Hindlimb muscle (tissue), 1 donor: ENCODE measurements at regions not wholly inside any gene's neighbourhood (a gene's known extent, or its start where the extent isn't known, plus 50 kb on each side); places are given as distances from the start of the nearest gene placed in this dataset.
A peak's percentile ranks its signal among the peaks of the same experiment; 100 is the strongest.
"Not testable (repeated sequence)": the region's sequence is repeated elsewhere in the genome, so short reads cannot be mapped to it uniquely, and the experiment has no call there.

ENCODE experiments used
- DNase-seq: peaks from one replicate; pipeline ENCODE4 v3.0.0-alpha.2; 2013

DNA sequence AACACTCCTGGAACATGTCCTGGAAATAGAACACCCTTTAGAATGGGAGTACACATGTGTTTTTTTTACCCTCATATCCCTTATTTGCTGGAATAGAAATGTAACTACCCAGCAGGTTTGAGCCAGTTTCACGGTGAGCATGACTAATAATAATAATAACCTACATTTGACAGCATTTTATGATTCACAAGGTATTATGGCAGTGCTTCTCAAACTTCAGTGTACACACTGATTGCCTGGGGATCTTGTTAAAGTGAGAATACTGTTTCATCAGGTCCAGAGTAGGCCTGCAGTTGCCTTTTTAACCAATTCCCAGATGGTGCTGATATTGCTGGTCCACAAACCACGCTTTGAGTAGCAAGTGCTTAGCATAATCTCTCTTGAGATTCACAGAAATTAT lies 63.9 kb downstream of the NFKBIZ start:
- no peak for DNase-seq

DNA sequence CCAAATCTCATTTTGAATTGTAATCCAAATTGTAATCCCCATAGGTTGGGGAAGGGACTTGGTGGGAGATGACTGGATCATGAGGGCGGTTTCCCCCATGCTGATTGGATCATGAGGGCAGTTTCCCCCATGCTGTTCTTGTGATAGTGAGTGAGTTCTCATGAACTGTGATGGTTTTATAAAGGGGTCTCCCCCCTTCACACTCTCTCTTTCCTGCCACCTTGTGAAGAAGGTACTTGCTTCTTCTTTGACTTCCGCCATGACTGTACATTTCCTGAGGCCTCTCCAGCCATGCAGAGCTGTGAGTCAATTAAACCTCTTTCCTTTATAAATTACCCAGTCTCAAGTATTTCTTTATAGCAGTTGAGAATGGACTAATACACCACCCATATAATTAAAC lies 68.4 kb downstream of the NFKBIZ start:
- not testable (repeated sequence) for DNase-seq

DNA sequence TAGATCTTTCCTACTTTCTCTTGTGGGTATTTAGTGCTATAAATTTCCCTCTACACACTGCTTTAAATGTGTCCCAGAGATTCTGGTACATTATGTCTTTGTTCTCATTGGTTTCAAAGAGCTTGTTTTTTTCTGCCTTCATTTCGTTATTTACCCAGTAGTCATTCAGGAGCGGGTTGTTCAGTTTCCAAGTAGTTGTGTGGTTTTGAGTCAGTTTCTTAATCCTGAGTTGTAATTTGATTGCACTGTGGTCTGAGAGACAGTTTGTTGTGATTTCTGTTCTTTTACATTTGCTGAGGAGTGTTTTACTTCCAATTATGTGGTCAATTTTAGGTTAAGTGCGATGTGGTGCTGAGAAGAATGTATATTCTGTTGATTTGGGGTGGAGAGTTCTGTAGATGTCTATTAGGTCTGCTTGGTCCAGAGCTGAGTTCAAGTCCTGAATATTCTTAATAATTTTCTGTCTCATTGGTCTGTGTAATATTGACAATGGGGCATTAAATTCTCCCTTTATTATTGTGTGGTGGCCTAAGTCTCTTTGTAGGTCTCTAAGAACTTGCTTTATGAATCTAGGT lies 72.9 kb downstream of the NFKBIZ start:
- not testable (repeated sequence) for DNase-seq

DNA sequence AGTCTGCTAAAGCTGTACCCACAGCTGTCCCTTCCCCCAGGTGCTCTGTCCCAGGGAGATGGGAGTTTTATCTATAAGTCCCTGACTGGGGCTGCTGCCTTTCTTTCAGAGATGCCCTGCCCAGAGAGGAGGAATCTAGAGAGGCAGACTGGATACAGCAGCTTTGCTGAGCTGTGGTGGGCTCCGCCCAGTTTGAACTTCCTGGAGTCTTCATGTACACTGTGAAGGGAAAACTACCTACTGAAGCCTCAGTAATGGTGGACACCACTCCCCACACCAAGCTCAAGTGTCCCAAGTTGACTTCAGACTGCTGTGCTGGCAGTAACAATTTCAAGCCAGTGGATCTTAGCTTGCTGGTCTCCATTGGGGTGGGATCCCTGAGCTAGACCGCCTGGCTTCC lies 75.3 kb downstream of the NFKBIZ start:
- not testable (repeated sequence) for DNase-seq

DNA sequence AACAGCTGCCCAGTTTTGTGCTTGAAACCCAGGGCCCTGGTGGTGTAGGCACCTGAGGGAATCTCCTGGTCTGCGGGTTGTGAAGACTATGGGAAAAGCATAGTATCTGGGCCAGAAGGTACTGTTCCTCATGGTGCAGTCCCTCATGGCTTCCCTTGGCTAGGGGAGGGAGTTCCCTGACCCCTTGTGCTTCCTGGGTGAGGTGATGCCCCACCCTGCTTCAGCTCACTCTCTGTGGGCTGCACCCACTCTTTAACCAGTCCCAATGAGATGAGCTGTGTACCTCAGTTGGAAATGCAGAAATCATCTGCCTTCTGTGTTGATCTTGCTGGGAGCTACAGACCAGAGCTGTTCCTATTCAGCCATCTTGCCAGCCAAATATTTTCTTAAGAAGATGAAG lies 75.8 kb downstream of the NFKBIZ start:
- not testable (repeated sequence) for DNase-seq

DNA sequence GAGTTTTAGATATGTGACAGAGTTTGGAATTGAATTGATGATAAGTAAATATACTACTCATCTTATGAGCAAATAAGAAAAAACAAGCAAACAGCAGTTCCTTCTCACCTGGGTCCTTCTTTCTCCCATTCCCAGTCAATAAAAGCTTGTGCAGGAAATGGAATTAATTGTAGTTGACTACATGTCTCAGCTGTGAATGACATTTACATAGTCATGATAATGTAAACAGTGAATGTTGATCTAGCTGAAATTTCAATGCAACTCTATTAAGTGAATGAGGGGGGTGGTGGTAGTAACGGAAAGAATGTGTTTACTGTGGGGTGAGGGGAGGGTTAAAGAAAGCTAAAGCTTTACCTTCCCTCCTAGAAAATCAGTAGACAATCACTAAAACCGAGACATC lies 76.2 kb downstream of the NFKBIZ start:
- no peak for DNase-seq

DNA sequence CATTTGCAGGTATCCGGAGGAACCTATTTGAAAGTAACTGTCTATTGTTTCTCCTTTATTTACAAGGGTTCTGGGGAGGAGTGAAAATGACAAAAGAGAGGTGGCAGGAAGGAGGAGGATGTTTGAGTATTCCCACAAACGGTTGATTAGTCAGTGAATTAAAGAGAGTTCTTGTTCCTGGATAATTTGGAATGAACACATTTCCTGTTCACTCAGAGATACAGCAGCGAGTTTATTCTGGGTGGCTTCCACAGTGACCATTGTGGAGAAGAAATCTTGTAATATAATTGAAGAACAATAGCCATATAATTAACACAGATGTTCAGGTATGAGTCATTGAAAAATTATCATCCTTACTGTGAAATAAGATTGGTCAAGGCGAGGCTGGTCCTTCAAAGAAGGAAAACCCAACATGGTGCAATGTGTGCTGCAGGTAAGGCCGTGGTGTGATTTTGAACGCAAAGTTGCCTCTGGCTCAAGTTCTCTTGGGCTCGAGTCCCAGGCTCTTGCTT lies 77.3 kb downstream of the NFKBIZ start:
- DNase-seq, result no peak

DNA sequence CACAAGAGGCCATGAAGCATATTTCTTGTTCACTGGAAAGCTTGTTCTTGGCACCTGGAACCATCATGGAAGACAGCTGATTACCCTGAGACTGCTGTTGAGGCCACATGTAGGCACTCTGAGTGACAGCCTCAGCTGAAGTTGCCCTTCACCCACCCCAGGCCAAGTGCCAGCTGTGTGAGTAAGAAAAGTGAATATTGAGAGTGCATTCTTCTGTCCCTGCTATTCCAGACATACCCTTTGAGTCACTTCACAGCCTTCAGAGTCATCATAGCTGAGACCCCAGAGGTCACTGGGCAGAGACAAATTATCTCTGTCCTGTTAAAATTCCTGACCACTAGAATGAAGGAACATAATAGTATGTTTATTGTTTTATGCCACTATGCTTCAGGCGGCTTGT lies 79.6 kb downstream of the NFKBIZ start:
- no peak for DNase-seq

DNA sequence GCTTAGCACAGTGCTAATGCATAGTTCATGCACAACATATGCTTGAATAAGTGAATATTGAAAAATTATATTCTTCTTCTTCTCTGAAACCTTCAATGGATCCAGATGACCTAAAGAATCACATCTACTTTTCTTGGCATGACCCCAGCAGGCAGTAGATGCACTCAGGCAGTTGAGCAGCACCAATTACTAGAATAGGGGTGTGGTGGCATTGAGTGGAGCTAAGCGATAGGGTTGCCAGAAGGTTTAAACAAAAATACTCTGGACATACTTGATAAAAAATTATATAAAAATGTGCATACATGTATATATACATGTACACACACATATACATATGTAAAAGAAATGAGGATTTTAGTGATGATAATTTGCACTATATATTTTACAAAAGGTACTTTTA lies 81.8 kb downstream of the NFKBIZ start:
- DNase-seq, result no peak

DNA sequence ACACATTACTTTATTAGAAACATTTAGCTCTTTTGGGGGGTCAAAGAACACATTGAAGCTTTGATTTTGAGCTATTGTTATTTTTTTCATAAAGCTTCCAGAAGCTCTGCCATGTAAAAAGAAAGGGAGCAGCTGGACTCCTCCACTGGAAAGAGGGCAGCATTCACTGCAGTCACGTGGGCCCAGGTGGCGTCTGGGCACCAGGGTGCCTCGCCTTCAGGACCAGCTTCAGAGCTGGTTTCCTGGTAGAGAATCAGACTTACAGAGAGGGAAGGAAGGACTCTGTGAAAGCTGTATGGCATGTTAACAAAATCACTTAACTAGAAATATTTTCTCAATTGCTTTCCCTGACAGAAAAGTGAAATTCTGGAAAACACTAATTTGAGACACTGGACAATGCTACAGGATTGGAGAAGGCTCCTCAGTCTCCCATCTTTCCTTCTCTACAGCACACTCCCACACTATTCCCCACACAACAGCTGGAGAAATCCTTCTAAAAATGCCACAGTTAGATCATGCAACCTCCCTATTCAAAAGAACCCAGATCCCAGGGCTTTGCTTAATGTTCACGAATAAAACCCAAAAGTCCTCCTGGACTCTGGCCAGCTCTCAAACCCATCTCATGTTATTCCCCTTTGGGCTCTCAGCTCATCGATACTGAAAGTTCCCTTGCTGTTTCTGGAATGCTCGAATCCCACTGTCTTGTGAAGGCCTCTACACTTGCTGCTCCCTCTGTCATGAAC lies 83.2 kb downstream of the NFKBIZ start:
- DNase-seq, result no peak

DNA sequence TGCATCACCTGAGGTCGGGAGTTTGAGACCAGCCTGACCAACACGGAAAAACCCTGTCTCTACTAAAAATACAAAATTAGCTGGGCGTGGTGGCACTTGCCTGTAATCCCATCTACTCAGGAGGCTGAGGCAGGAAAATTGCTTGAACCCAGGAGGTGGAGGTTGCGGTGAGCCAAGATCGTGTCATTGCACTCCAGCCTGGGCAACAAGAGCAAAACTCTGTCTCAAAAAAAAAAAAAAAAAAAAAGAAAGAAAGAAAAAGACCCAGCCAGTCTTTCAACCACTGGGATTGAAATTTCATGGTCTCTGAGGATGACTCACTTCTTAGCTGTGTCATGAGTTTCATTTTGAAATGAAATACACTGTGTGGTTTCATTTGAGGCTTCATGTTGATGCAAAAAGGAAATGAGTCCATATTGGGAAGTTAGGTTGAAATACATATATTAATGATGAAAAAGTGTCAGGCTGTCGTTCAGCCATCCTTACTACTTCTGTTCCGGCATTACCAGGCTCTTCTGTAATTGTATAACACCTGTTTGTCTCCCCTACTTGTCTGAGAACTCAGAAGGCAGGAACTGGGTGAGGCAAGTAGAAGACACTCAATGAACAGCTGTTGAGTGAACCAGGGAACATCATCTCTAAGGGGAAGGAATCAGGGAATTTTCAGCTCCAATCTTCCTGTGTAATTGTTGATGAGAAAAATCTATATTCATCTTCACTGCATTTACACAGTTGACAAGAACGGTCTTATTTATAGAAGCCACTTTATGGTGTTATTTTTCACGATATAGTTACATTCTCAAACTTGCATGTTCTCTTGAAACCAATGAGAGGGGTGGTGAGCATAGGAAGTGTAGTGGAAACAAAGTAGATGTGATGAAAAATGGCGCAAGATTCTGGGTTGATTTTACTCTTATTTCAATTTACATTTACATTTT lies 87.4 kb downstream of the NFKBIZ start:
- DNase-seq, result no peak

DNA sequence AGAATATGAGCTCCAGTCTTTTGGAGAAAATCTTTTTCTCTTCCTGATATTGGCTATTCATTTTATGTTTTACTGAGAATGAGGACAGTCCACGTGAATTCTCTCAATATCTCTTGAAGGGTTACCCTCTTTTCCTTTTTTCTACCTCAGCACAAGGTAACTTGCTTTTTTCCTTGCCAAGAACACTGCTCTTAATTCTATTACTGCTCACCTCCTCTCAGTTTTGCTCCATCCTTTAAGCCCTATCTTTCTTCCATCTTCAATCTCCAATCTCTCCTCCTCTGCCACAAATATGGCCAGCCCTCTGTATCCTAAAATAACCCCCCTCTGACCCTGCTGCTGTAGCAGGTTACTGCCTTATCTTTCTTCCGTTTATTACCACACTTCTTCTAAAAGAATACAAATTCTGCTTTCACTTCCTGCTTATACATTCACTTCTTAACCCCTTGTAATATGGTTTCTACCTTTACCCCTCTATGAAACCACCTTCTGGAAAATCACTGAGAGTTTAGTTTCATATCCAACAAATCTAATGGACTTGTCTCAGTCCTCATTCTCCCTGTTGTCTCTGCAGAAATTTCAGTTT lies 89.0 kb downstream of the NFKBIZ start:
- DNase-seq, result no peak

DNA sequence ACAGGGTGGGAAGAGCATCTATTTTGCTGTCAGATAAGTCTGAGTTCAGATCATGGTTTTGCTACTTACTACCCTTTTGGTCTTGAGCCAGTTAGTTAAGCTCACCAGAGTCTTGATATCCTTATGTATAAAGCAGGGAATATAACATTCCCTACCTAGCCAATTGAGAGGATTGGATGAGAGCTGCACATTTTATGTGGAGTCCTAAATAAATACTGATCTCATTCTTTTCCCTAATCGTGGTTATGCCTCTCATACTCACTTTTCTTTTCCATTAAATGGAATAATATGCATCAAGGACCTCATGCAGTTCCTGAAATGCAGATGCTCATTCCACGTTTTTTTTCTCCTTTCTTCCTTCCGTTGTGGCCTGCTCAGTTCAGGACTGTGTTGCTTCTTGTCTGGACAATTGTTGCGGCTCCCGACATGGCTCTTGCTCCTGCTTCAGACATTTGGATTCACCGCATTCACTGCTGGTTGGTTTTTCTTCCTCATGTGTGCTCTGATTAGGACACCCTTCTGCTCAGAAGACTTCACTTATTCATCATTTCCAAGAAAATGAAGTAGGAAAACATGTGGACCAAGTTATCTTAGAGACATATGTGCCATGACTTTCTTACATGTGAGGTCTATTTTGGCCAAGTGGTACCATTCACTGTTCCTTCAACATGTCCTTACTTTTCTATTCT lies 90.2 kb downstream of the NFKBIZ start:
- no peak for DNase-seq

DNA sequence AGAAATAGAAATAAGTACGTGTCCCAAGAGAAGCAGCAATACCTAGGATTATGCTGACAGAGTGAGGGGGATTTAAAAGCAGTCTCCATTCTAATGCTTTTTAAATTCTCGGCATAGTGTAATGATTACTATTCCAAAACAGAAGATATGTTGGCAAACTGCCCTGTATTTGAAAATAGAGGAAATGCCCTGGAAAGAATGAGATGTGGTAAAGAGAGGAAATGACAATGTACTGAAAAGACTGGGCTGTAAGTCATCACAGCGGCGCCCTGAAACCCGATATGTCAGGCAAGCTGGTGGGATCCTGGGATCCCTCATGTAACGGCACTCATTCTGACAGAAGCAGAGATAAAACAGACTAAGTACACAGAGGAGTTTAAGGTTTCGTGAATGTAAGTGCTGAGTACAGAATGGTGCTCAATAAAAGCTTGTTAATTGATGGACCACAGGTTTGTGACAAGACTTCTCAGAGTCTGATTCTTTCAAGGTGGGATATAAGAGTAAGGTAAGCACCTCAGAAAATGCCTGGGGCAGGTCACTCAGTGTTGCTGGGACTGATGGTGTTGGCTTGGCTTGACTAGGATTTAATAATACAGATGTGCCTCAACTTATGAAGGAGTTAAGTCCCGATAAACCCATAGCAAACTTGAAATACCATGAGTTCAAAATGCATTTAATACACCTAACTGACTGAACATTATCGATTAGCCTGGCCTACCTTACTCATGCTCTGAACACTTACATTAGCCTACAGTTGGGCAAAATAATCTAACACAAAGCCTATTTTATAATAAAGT lies 91.4 kb downstream of the NFKBIZ start:
- DNase-seq, result peak; percentile 42

DNA sequence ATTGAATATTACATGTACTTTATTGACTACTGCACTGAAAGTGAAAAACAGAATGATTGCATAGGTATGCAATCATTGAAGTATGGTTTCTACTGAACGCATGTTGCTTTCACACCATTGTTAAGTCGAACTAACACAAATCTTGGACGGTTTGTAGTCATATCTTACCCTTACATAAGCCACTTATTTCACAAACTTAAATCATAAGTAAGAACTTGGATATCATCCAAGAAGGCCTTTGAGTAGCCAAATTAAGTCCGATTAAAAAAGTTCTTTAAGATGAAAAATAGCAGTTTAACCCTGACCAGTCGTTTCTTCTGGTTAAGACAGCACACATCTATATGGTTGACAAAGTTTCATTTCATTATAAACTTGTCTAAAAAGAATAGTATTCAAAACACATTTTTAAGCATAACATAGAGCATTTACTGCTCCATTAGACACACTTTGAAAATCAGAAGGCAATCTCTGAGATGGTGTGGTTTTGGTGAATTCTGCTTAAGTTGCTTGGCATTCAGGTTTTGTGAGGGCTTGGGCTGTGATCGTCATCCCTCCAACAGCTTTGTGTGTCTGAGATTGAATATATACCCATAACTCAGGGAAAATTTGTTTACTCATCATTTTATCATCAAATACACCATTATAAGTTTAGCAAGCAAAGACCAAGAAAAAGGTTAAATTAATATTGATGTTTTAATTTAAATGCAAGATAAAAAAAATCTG lies 92.2 kb downstream of the NFKBIZ start:
- no peak for DNase-seq

DNA sequence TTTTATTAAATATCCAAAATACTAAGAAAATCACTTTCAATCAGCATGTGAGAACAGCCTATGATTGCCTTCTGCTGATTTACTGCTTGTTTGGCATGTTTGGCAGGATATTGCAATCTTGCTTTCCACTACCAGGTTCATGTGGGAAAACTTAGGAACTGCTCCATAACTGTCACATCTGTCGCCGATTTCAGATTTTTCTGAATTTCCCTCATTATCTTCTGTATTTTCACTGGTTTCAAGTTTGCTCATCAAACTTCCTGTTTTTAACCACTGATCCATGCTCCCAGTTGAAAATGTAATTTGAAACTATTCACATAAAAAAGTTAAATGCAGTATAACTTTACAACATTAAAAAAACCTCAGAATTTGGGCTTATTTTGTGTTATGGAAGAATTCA lies 93.0 kb downstream of the NFKBIZ start:
- no peak for DNase-seq

DNA sequence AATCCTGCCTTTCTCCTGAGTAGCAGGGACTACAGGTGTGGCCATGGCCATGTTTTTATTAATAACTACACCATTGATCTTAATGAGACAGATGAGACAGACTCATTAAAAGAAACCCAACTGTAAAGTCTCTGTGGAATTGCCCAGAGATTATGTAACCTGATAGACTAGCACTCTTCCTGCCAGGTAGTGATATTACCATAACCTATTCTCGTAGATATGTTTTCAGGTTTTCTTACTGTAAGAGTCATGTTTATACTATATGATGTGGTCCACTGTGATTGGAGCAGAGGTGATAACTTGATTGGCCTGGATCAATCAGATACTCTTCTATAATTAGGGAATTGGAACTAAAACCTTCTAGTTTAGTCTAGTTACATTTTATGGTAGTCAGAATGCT lies 93.7 kb downstream of the NFKBIZ start:
- DNase-seq, result no peak

DNA sequence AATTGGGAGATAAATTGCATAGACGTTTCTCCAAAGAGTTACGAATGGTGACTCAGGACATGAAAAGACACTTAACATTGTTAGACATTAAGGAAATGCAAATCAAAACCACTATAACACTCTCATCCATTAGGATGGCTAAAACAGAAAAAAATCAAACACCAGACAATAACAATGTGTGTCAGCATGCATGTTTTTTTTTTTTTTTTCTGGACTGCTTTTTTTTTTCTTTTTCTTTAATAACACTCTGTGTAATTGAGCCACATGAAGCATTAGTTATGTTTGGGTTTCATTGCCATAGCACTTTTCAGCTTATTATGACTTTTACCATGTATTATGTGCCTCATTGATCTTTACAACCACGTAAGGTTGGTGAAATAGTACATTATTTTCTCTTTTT lies 95.0 kb downstream of the NFKBIZ start:
- no peak for DNase-seq

DNA sequence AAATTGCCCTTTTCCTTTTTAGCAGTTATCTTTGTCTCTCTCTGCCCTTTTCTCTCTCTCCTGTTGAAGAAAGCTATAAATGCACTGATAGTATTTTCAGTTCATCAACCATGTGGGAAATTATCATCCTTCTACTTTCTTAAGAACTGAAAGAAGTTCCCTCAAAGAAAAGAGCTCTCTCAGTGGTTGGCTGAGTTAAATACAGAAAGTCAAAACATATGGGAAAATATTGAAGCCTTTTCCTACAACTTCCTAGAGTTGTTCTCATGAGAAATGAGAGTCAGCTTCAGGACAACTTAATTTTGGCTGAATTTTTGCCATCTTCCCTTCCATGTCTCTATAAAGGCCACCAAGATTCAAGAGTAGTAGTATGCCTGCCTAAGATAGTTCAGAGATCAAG lies 96.7 kb downstream of the NFKBIZ start:
- DNase-seq, result no peak

DNA sequence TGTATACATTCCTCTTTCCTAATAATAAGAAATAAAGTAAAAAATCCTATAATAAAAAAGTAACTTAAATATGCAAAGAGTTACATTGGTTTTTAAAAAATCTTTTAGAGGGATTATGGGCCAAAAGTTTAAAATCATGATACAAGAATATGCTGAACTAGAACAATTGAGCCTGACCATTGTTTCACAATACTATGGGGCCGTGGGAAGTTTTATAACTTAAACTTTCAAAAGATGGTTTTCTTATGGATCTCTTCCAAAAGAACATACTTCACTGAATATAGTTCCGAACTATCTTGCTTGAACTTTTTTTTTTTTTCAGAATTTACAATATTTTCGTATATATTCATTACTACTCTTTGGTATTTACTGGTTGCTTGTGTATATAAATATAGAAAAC lies 97.6 kb downstream of the NFKBIZ start:
- DNase-seq, result no peak

DNA sequence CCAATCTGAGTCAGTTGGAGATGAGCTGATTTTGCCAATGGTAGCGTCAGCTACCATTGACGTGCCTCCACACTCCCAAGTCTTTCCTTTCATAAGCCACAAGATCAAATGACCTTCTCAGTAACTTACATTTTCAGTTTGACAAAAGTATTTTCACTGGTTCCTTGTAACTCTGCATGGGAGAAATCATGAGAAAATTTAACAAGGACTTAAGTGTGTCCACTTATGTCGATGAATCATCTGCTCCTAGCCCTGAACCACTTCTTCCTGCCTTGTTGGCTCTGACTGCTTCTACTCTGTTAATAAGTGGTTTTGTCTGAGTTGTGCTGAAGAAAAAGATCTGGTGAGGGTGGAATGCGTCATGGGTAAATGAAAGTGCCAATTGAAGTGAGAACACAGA lies 101.2 kb downstream of the NFKBIZ start:
- no peak for DNase-seq
